COLO829 (cell line): ENCODE measurements at regions not wholly inside any gene's neighbourhood (a gene's known extent, or its start where the extent isn't known, plus 50 kb on each side); places are given as distances from the start of the nearest gene placed in this dataset.
A peak's percentile ranks its signal among the peaks of the same experiment; 100 is the strongest.
"Not testable (repeated sequence)": the region's sequence is repeated elsewhere in the genome, so short reads cannot be mapped to it uniquely, and the experiment has no call there.

Experiments
- DNase-seq: peaks from one replicate; pipeline ENCODE4 v3.0.0; 2012; ENCODE audit warnings: low spot score

DNA sequence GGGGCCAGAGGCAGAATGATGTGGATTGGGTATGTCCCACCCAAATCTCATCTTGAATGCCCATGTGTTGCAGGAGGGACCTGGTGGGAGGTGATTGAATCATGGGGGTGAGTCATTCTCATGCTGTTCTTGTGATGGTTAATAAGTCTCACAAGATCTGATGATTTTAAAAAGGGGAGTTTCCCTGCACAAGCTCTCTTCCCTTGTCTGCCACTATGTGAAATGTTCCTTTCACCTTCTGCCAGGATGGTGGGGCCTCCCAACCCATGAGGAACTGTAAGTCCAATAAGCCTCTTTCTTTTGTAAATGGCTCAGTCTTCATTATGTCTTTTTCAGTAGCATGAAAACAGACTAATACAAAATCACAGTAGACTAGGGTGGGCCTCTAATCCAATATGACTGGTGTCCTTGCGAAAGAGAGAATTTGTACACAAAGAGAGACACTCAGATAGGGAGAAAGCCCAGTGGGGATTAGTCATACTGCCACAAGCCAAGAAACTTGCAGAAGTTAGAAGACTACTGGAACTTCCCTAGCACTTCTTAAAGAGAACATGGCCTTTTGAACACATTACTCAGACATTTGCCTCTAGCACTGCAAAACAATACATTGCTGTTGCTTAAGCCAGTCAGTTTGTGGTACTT lies 68.4 kb downstream of the ANXA1 start:
- DNase-seq, result peak; percentile 45

DNA sequence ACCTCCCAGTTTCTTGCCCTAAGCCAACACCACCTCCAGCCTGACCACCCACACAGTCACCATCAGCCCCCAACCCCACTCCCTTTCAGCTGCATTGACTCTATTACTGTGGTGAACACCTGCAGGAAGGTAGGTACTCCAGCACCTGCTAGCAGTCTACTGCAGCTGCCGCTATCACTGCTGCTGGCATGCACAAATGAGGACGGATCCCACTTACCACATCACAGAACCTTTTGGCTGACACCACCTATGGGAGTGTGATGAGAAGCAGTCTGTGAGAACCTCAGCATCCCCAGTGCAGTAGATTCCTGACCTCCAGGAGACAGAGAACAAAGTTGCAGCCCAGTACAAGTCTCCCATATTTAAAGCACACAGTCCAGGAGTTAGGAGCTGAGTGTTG lies 71.9 kb downstream of the ANXA1 start:
- DNase-seq, result no peak

DNA sequence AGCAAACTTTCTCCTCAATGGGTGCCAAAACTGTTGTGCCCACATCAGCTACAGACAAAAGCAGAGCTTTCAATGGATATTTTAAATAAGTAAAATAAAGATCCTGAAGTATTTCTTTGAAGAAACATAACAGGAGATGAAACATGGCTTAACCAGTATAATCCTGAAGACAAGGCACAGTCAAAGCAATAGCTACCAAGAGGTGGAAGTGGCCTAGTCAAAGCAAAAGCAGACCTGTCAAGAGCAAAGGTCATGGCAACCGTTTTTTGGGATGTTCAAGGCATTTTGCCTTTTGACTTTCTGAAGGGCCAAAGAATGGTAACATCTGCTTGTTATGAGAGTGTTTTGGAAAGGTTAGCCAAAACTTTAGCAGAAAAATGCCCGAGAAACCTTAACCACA lies 77.9 kb downstream of the ANXA1 start:
- DNase-seq, result no peak

DNA sequence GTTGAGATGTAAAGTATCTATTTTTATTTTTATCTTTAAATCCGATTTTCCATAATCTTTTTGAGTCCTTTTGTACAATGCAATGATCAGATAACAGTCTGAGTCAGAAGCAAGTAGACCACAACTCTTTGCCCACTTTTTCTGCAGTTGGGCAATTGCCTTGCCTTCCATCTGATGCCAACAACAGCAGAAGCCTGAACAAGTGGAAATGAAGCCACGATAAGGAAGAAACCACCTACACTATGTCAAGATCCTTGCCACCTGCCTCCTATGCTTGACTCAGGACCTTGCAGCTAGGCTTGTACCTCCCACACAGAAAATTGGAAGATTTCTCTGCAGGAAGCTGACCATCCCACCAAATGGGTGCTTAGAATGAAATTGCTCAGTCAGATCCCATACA lies 78.6 kb downstream of the ANXA1 start:
- no peak for DNase-seq

DNA sequence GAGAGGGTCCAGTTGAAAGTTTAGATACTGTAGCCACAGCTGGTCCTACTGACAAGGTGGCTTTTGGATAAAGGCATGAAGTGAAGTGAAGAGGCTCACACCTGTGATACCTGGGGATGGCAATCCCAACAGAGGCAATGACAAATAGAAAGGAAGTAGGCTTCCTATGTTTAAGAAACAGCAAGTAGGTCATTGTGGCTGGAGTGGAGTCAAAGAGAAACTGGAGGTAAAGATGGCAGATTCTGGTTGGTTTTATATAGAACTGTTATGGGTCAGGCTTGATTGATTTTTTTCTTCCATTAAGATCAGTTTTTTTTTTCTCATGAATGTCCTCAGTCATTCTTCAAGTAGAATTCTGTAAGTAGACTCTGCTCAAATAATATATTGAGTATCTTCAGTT lies 79.5 kb downstream of the ANXA1 start:
- no peak for DNase-seq

DNA sequence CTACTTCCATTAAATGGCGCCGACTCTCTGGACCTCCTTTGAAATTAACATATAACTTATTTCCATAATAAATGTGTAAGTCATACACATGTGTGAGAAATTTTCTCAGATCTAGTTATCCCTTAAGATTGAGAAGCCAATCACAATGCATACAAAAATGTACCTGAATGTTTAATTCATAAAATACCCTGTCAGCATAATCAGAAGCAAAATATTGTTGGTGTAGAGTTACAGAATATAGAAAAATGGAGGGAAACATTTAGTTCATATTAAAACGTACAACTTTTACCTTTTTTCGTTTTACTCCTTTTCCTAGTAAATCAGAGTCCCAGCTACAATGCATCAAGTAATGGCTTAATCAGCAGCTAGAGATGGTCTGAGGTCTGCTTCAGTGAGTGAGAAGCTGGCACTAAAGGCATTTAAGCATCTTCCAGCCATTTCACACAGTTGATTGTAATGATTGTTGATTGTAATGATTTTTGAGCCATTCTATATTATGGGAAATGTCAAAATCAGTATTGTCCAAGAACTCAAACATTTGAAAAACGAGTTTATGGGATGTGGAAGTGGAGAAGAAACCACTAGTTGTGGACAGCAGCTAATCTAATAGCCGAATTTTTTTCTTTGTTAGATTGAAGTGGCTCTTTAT lies 81.8 kb downstream of the ANXA1 start:
- no peak for DNase-seq

DNA sequence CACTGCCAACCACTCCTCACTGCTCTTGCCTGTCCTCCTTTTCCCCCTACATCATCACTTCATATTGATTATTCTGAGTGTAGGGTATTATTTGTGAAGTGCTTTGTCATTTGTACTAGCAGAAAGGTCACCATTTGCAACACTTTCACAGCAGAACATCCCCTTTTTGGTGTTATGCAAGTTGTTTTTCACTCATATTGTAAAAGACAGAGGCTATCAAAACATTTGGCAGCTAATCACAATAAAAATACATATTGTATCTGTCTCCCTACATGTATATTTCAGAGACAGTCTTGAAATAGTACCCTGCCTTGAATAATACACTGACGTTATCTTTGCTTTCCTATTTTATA lies 82.3 kb downstream of the ANXA1 start:
- DNase-seq, result no peak

DNA sequence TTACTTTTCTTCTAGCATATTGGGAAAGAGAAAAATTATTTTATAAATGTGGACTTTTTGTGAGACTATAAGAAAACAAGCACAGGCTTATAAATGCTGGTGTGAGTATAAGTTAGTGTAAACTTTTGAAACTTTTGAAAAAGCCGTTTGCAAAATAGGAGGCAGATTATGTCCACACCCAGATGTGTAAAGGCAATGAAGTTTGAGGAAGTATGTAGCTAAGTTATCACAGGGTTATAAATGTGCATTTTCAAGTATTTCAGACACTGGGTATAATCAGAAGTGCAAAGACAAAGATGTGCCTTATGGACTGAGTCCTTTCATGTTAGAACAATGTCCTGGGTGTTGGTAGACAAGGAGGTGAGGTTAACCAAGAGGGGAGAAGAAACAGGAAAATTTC lies 85.5 kb downstream of the ANXA1 start:
- no peak for DNase-seq

DNA sequence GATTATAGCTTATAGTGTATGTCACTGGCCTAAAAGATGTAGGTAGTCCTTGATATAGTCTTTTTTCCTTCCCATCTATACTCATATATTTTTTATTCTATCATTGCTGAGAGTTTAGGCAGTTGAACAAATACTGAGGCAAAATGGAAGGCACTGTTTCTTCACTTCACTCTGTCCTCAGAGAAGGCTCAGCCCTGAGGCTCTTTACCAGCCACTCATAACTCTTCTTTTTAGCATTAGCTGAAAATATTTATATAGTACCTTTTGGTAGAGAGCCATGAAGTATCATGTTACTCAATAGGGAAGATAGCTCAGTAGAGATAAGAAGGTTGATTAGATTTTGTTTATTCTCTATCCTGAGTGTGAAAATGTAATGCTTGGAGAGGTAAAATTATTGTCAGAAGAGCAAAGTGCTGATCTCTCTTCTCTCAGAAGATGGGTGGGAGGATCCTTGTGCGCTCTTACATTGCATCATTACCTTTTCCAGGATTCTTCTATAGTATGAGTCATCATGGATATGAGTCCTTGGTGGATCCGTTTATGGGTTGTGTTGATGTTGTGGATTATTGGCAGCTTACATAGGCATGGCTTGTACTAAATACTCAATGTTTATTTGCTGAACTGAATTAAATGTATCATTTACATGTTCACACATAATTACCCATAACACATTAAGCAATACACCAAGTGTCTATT lies 88.1 kb downstream of the ANXA1 start:
- peak; percentile 28 for DNase-seq

DNA sequence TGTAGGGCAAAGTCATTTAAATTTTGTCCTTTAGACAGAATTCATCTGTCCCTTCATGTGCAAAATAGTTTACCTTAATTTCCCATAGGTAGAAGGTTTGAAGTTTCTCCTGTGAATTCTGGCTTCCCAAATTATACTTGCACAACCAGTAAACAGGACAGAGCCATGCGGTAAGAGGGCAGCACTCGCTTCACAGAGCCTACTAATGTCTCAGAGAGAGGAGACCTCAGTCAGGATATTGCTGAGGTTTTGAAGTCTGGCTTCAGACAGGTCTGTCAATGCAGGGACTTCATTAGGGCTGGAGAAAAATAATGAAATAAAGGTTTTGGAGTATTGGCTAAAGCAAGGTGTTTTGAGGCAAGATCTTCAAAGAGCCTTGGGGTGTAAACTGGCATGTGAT lies 91.4 kb downstream of the ANXA1 start:
- DNase-seq, result no peak

DNA sequence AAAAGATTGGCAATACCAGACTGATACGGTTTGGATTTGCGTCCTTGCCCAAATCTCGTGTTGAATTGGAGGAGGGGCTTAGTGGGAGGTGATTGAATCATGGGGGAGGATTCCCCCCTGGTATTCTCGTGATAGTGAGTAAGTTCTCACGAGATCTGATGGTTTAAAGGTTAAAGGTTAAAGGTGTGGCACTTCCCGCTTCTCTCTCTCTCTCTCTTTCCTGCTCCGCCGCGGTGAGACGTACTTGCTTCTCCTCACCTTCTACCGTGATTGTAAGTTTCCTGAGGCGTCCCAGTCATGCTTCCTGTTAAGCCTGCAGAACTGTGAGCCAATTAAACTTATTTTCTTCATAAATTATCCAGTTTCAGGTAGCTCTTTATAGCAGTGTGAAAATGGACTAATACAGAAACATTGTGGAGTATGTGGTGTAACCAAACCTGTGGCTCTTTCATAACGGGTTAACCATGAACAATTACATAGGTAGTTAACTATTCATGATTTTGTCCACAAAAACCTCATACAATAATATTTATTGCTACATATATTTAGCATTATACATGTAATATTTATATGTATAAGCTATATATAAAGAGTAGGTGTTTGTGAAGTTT lies 107.5 kb downstream of the ANXA1 start:
- DNase-seq, result no peak

DNA sequence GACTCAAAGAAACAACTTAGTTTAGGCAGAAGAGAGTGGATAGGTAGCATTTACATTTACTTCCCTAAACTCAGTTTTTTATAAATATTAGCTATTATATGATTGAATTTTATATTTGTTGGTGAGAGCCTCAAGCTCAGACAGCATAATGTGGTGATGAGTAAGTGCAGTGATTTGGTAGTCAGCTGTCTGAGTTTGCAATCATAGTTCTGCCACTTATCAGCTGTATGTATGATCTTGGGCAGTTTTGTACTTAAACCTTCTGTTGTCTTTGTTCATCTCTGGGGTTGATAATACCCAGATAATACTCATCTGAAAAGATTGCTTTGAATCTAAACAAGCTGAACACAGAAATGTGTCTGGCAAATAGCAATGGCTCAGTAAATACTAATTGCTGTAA lies 108.8 kb downstream of the ANXA1 start:
- no peak for DNase-seq

DNA sequence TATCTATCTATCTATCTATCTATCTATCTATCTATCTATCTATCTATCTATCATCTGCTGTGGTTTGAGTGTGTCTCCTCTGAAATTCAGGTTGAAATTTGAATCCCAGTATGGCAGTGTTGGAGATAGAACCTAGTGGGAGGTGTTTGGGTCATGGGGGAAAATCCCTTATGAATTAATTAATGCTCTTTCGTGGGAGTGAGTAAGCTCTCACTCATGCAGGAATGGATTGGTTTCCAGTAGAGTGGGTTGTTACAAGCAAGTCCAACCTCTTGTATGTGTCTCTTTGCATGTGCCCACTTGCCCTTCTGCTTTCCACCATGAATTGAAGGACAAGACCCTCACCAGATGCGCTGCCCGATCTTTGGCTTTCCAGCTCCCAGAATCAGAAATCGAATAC lies 113.0 kb downstream of the ANXA1 start:
- no peak for DNase-seq

DNA sequence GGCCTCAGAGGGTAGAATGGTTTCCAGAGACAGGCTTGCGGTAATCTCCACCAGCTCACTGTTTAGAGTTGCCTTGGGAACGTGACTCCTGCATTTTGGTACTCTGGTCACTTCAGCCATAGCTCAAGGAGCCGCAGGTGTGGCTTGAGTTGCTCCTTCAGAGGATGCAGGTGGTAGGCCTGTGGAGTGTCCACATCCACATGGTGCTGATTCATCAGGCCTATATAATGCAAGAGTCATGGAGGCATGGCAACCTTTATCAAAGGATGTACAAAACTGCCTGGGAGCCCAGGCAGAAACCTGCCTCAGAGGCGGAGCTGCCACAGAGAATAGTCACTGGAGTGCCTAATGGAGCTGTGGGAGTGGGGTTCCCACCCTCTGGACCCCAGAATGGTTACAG lies 114.2 kb downstream of the ANXA1 start:
- no peak for DNase-seq

DNA sequence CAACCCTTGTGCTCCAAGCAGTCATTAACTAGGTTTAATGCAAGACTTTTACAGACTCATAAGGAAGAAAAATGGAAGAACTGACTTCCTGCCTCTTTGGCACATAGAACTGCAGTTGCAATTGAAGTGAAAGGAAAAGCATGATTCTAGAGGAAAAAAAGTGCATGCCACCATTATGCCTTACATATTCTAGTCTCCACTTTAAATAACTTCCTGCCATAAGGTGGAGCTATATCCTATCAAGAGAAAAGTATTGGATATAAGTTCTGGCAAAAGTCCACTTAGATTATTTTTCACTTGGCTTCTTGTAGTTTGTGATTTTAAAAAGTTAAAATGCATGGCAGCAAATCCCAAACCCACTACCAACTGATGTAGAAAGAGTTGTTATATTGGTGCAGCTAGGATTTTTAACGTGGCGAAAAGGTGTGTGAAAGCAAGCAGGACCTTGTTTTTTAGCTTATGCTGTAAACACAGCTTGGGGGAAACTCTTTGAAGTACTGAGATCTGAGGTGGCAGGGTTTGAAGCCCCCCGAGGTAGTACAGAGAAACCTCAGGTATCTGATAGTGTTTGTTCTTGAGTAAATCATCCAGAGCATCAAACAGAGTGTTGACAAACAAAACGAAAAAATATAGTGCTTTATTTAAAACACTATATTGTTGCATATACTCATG lies 117.9 kb downstream of the ANXA1 start:
- DNase-seq, result peak; percentile 28

DNA sequence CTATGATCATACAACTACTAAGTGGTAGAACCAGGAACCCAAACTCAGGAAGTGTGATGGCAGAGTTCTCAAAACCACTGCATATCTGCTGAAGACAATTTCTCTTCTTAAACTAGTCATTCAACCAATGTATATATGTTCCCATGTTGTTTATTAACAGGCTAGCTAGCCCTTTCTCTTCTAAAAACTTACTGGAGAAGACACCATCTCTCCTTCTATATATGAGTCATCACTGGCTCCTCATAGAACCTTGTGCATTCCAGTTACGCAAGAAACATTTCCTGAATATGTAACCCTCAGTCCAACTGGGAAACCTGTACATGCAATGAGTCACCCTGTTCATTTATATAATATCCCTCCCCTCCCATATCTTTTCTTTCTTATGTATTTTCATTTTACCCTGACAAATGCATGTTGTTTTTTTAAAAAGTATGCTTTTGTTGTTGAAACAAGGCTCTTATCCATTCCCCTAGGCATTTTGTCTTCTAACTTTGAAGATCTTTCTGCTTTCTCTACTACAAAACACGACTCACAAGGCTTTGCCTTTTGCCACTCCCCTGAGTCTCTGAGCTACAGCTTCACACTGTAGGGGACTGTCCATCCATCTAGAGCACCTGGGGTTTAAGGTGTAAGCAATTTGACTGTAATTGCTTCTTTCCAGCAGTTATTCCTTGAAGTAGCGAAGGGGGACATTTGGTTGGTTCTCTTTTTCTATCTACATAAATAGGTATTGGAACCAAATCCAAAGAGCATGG lies 119.5 kb downstream of the ANXA1 start:
- DNase-seq, result peak; percentile 67

DNA sequence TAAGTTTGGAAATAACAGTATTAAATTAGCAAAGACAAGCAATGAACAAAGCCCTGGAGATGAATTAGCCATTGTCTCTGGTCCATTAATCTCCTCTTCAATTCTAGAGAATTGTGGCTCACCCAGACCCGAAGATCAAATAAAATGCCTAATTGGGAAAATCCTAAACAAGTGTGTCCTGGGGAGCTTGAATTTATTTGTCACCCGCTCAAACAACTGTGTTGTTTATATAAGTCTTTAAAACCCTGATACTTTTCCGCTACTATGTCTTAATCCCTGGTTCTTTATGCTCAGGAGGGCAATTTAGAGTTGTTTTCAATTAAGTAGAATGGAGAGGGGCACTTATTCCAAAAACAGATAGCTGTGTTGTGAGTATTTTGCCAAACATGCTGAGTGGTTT lies 128.4 kb downstream of the ANXA1 start:
- DNase-seq, result no peak

DNA sequence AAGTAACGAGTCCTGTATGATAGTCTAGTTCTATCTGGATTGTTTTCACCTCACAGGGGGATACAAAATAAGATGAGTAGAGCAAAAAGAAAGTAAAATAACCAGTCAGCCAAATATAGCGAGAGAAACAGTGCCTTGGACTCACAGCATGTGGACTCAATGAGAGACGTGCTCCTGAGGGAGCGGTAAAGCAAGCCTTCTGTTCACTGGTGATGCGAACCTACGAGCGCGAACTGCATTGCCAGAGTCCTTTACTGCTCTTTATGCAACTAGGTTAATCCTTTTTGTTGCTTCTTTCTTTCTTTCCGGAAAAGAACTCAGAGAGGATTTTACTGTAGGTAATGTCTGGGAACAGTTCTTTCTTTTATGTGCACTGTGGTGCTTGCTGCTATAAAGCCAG lies 132.7 kb downstream of the ANXA1 start:
- DNase-seq, result no peak

DNA sequence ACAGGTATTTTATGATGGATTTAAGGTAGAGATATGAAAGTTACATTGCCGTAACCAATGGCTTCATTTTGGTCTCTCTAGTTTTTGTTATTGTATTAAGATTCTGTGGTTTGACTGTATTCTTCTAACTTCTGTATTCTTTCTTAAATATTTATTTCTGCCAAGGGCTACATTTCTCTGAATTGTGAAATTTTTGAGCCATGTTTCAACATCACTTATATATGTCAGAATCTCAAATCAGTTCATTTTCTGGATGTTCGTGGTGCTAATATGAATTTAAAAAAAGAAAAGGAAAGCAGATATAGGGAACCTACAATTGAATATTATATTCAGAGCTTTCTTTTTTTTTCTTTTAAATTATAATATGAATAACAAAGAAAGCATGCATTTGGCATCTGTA lies 142.7 kb downstream of the ANXA1 start:
- no peak for DNase-seq

DNA sequence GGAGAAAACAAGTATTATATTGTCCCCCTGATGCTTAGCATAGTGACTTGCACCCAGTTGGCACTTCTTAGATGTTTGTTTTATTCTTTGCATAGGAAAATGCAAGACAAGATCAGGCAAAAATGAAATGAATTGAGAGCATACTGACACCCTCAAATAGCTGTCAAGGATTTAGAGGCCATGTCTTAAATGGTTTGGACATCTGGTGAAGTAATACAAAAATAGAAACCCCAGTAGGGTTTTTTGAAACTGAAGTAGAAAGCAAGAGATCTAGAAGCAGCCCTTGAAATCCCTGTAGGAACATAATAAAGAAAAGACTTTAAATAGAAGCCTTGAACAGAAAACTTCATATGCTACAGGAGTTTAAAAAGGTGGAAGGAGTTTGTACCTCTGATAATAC lies 174.3 kb downstream of the ANXA1 start:
- DNase-seq, result no peak

DNA sequence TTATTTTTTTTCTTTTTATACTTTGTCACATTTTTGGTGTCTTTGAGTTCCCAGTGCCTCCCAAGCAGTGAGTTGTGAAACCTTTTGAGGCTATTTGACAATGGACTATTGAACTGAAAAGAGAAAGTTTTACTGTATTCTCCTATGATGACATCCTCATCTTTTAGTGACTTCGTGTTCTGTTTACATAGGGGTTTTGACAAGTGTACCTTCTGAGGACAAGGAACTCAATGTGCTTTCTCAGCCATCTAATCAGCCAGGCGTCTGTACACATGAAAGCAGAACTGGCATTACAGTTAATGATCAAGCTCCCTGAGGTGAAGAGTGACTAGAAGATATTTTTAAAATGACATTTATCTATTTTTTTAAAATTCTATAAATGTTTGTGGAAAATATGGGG lies 175.5 kb downstream of the ANXA1 start:
- DNase-seq, result no peak

DNA sequence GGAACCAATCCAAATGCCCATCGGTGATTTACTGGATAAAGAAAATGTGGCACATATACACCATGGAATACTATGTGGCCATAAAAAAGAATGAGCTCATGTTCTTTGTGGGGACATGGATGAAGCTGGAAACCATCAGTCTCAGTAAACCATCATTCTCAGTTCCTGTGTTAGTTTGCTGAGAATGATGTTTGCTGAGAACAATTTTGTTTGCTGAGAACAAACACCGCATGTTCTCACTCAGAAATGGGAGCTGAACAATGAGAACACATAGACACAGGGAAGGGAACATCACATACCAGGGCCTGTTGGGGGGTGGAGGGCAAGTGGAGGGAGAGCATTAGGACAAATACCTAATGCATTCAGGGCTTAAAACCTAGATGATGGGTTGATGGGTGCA lies 185.5 kb downstream of the ANXA1 start:
- DNase-seq, result not testable (repeated sequence)
